ENCODE measurements at regions not wholly inside any gene's neighbourhood (a gene's known extent, or its start where the extent isn't known, plus 50 kb on each side); places are given as distances from the start of the nearest gene placed in this dataset.

DNA sequence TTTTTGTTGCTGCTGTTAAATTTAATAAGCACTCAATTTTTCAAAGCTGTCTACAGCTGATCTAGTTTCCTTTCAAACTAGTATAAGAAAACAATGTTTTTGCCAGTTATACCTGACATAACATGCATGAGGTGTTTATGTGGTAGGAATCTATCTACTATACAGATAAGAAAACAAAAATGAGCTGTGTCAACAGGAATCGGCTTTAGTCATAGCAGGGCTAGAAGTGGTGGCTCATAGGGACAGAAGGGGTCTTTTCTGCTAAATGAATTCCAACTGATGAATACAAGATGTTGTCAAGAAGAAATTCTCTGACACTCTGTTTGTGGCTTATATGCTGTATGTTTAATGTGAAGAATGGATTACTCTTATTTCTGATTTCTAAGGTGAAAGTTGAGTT lies 55.7 kb upstream of the CLNK start:
- ATAC-seq: no peak

DNA sequence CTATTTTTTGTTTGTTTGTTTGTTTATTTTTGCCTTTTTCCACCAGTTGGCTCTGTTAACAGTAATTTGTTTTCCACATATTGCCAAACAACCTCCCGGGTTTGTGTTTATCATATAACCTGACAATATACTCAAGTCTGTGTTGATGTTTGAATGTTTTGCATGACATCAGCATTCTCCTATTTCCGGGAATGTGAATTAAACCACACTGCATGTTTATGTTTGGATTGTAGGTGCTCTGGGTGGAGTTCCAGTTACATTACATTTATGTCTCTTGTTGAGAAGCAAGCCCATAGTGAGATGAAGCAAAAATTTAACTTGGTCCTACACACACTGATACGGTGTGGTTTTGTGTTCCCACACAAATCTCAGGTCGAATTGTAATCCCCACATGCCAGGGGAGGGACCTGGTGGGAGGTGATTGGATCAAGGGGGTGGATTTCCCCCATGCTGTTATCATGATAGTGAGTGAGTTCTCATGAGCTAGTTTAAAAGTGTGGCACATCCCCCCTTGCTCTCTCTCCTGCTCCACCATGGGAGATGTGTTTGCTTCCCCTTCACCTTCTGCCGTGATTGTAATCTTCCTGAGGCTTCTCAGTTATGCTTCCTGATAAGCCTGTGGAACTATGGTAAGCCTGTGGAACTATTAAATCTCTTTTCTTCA lies 54.4 kb upstream of the CLNK start:
- Histone ChIP-seq H3K9me3 (no peaks in the 10 kb centered on the region), H3K27ac (no peak overlapping the region), H3K27me3 (no peaks in the 10 kb centered on the region), H3K4me3 (no peak overlapping the region), H3K36me3 (no peaks in the 10 kb centered on the region), H3K4me1 (no peaks in the 10 kb centered on the region)
- in situ Hi-C loops (cut with MboI; ENCODE audit: low sequenced_read_pairs in 4 of 4): no loop called here
- DNase-seq (no peak), ATAC-seq (no peak)
- intact Hi-C loops (cut with DNase I; ENCODE audit: low total_unique reads): no loop called here
- TF ChIP-seq, protein P1, sequence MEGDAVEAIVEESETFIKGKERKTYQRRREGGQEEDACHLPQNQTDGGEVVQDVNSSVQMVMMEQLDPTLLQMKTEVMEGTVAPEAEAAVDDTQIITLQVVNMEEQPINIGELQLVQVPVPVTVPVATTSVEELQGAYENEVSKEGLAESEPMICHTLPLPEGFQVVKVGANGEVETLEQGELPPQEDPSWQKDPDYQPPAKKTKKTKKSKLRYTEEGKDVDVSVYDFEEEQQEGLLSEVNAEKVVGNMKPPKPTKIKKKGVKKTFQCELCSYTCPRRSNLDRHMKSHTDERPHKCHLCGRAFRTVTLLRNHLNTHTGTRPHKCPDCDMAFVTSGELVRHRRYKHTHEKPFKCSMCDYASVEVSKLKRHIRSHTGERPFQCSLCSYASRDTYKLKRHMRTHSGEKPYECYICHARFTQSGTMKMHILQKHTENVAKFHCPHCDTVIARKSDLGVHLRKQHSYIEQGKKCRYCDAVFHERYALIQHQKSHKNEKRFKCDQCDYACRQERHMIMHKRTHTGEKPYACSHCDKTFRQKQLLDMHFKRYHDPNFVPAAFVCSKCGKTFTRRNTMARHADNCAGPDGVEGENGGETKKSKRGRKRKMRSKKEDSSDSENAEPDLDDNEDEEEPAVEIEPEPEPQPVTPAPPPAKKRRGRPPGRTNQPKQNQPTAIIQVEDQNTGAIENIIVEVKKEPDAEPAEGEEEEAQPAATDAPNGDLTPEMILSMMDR (IDR thresholded peaks at IDR 0.05 in 4 of 5, conservative IDR thresholded peaks at IDR 0.05 in 1 of 5): no peak

More for the DNA sequence above, 55.7 kb upstream of the CLNK start:
- H3K27ac ChIP-seq: no peak overlapping the region
- no peaks in the 10 kb centered on the region for H3K27me3 ChIP-seq
- intact Hi-C loops (cut with DNase I; ENCODE audit: low total_unique reads): no loop called here
- in situ Hi-C loops (cut with MboI; ENCODE audit: low sequenced_read_pairs in 4 of 4): no loop called here
- no peaks in the 10 kb centered on the region for H3K4me1 ChIP-seq
- DNase-seq: no peak
- H3K9me3 ChIP-seq: no peaks in the 10 kb centered on the region
- TF ChIP-seq, protein P1 (IDR thresholded peaks at IDR 0.05 in 4 of 5, conservative IDR thresholded peaks at IDR 0.05 in 1 of 5): no peak
- TF ChIP-seq POLR2A (IDR thresholded peaks at IDR 0.05): no peak
- H3K4me3 ChIP-seq: no peak overlapping the region
- H3K36me3 ChIP-seq: no peaks in the 10 kb centered on the region

DNA sequence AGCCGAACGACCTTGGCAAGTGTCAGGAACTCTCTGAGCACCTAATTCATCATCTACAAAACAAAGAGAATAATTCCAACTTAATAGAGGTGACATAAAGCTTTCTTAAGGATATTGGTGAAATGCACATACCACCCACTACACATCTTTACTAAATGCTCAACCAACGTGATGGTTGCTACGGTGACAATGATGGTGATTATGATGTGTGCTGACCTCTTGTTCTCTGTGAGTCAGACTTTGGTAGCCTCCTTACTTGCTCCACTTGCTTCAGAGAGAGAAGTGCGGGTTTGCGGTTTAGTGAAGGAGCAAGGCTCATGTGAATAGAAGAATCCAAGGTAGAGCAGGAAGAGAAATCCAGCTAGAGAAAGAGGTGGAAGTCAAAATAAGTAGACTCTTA lies 52.8 kb upstream of the CLNK start:
- in situ Hi-C loops (cut with MboI; ENCODE audit: low sequenced_read_pairs in 4 of 4) (no loop called here), intact Hi-C loops (cut with DNase I; ENCODE audit: low total_unique reads) (no loop called here)
- no peaks in the 10 kb centered on the region for H3K9me3 ChIP-seq
- H3K27ac ChIP-seq: no peak overlapping the region
- H3K27me3 ChIP-seq: no peaks in the 10 kb centered on the region
- H3K36me3 ChIP-seq: no peaks in the 10 kb centered on the region
- ATAC-seq (no peak), DNase-seq (no peak)
- TF ChIP-seq, protein P1 (IDR thresholded peaks at IDR 0.05 in 4 of 5, conservative IDR thresholded peaks at IDR 0.05 in 1 of 5): no peak
- no peak for TF ChIP-seq POLR2A (IDR thresholded peaks at IDR 0.05)
- H3K4me1 ChIP-seq: no peaks in the 10 kb centered on the region
- H3K4me3 ChIP-seq: no peak overlapping the region

DNA sequence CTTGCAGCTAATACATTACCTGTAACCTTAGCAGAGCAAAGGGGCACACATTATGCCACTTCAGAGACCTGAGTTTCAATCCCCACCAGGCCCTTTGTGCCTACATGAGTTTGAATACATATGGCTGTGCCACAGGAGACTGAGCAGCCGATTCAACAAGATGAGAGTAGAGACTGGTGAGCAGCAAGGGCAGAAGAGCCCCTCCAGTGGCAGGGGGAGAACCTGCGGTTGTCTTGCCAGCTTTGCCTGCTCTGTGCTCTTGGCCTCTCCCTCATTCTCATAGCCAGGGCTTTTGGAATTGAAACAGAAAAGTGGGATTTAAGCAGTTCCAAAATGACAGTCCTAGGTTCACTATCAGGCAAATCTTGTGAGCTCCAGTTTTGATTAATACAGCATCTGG lies 52.3 kb upstream of the CLNK start:
- ATAC-seq: no peak
- no peaks in the 10 kb centered on the region for H3K27me3 ChIP-seq
- H3K4me3 ChIP-seq: no peak overlapping the region
- H3K4me1 ChIP-seq: no peaks in the 10 kb centered on the region
- TF ChIP-seq, protein P1 (IDR thresholded peaks at IDR 0.05 in 4 of 5, conservative IDR thresholded peaks at IDR 0.05 in 1 of 5): no peak
- TF ChIP-seq POLR2A (IDR thresholded peaks at IDR 0.05): no peak
- intact Hi-C loops (cut with DNase I; ENCODE audit: low total_unique reads): no loop called here
- no peaks in the 10 kb centered on the region for H3K36me3 ChIP-seq
- no peak overlapping the region for H3K27ac ChIP-seq
- DNase-seq: no peak
- H3K9me3 ChIP-seq: no peaks in the 10 kb centered on the region
- in situ Hi-C loops (cut with MboI; ENCODE audit: low sequenced_read_pairs in 4 of 4): no loop called here

DNA sequence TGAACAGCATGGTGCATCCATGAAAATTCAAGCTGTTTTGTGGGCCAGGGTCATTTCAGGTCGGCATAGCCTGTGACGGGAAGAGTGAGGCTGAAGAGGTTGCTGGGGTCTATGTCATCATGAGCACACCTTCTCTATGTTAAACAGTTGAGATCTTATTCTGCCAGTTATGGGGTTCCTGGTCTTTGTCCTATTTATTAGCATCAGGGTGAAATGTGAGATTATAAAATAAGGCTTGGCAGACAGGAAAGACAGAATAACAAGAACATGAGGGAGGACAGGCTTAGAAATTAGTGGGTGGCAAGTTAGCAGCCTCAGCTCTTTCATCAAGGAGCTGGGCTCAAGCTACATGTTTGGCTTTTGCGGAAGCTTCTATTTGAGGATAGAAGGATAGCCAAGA lies 51.7 kb upstream of the CLNK start:
- intact Hi-C loops (cut with DNase I; ENCODE audit: low total_unique reads) (no loop called here), in situ Hi-C loops (cut with MboI; ENCODE audit: low sequenced_read_pairs in 4 of 4) (no loop called here)
- Histone ChIP-seq H3K27me3 (no peaks in the 10 kb centered on the region), H3K4me3 (no peak overlapping the region), H3K4me1 (no peaks in the 10 kb centered on the region), H3K9me3 (no peaks in the 10 kb centered on the region), H3K36me3 (no peaks in the 10 kb centered on the region), H3K27ac (no peak overlapping the region)
- TF ChIP-seq, protein P1 (IDR thresholded peaks at IDR 0.05 in 4 of 5, conservative IDR thresholded peaks at IDR 0.05 in 1 of 5): no peak
- no peak for TF ChIP-seq POLR2A (IDR thresholded peaks at IDR 0.05)
- DNase-seq (no peak), ATAC-seq (no peak)

All from gastrocnemius medialis (tissue), 4 donors.